ENCODE measurements at regions not wholly inside any gene's neighbourhood (a gene's known extent, or its start where the extent isn't known, plus 50 kb on each side); places are given as distances from the start of the nearest gene placed in this dataset.

DNA sequence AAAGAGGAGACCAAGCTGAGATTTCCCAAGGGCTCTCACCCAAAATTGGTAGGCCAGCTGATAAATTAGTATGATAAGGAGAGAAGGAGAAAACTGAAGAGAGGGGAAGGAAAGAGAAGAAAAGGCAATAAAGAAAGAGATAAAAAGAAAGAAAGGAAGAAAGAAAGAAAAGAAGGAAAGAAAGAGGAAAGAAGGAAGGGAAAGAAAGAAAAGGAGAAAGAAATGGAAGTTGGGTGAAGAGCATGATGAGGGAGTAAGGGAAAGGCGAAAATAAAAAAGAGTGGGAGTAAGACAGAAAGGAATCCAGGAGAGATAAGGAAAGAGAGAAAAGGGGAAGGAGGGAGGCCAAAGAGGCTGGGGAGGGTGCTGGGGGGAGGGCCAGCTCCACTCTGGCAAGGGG is 95.4 kb downstream of the MRM1 start:
- Histone ChIP-seq H3K36me3 (ENCODE audit: control insufficient read depth, insufficient read depth, low read length) (no peaks in the 10 kb centered on the region), H3K9me3 (ENCODE audit: control insufficient read depth, insufficient read depth, low read length) (no peaks in the 10 kb centered on the region)

GRCh38 chr17:36697903-36698530 is 96.6 kb downstream of the MRM1 start:
- peaks cover 19% of the 10 kb centered on the region for H3K27me3 ChIP-seq (ENCODE audit: control insufficient read depth, insufficient read depth, low read length)
- H3K4me1 ChIP-seq (ENCODE audit: control insufficient read depth, insufficient read depth, low read length): peaks cover 2% of the 10 kb centered on the region
- H3K4me3 ChIP-seq (ENCODE audit: low read depth, low read length): no peak overlapping the region
- H3K36me3 ChIP-seq (ENCODE audit: control insufficient read depth, insufficient read depth, low read length): no peaks in the 10 kb centered on the region
- H3K9ac ChIP-seq (ENCODE audit: low read depth, low read length): no peak overlapping the region
- H3K9me3 ChIP-seq (ENCODE audit: control insufficient read depth, insufficient read depth, low read length): no peaks in the 10 kb centered on the region

More for the DNA sequence above, 95.4 kb downstream of the MRM1 start:
- Histone ChIP-seq H3K27me3 (ENCODE audit: control insufficient read depth, insufficient read depth, low read length) (peaks cover 15% of the 10 kb centered on the region), H3K4me1 (ENCODE audit: control insufficient read depth, insufficient read depth, low read length) (peaks cover 5% of the 10 kb centered on the region), H3K4me3 (ENCODE audit: low read depth, low read length) (no peak overlapping the region), H3K9ac (ENCODE audit: low read depth, low read length) (no peak overlapping the region)

GRCh38 chr17:36701429-36702099 is 100.2 kb downstream of the MRM1 start:
- no peak overlapping the region for H3K4me3 ChIP-seq (ENCODE audit: low read depth, low read length)
- H3K4me1 ChIP-seq (ENCODE audit: control insufficient read depth, insufficient read depth, low read length): no peaks in the 10 kb centered on the region
- no peak overlapping the region for H3K9ac ChIP-seq (ENCODE audit: low read depth, low read length)
- H3K9me3 ChIP-seq (ENCODE audit: control insufficient read depth, insufficient read depth, low read length): no peaks in the 10 kb centered on the region
- no peaks in the 10 kb centered on the region for H3K36me3 ChIP-seq (ENCODE audit: control insufficient read depth, insufficient read depth, low read length)
- H3K27me3 ChIP-seq (ENCODE audit: control insufficient read depth, insufficient read depth, low read length): peaks cover 37% of the 10 kb centered on the region

- no peak overlapping the region for H3K4me3 ChIP-seq (ENCODE audit: low read depth, low read length)
- H3K36me3 ChIP-seq (ENCODE audit: control insufficient read depth, insufficient read depth, low read length): no peaks in the 10 kb centered on the region
These were observed 101.3 kb downstream of the MRM1 start for GRCh38 chr17:36702636-36703035.

GRCh38 chr17:36703860-36704266 is 102.5 kb downstream of the MRM1 start:
- Histone ChIP-seq H3K9me3 (ENCODE audit: control insufficient read depth, insufficient read depth, low read length) (no peaks in the 10 kb centered on the region), H3K4me3 (ENCODE audit: low read depth, low read length) (peak overlapping the region; percentile 39), H3K9ac (ENCODE audit: low read depth, low read length) (no peak overlapping the region), H3K36me3 (ENCODE audit: control insufficient read depth, insufficient read depth, low read length) (no peaks in the 10 kb centered on the region), H3K27me3 (ENCODE audit: control insufficient read depth, insufficient read depth, low read length) (peaks cover 37% of the 10 kb centered on the region), H3K4me1 (ENCODE audit: control insufficient read depth, insufficient read depth, low read length) (no peaks in the 10 kb centered on the region)

More at GRCh38 chr17:36702636-36703035, 101.3 kb downstream of the MRM1 start:
- H3K9me3 ChIP-seq (ENCODE audit: control insufficient read depth, insufficient read depth, low read length): no peaks in the 10 kb centered on the region
- H3K4me1 ChIP-seq (ENCODE audit: control insufficient read depth, insufficient read depth, low read length): no peaks in the 10 kb centered on the region
- H3K27me3 ChIP-seq (ENCODE audit: control insufficient read depth, insufficient read depth, low read length): peaks cover 37% of the 10 kb centered on the region
- H3K9ac ChIP-seq (ENCODE audit: low read depth, low read length): no peak overlapping the region

GRCh38 chr17:36705283-36705795 is 104.0 kb downstream of the MRM1 start:
- Histone ChIP-seq H3K4me3 (ENCODE audit: low read depth, low read length) (no peak overlapping the region), H3K36me3 (ENCODE audit: control insufficient read depth, insufficient read depth, low read length) (no peaks in the 10 kb centered on the region), H3K9ac (ENCODE audit: low read depth, low read length) (no peak overlapping the region), H3K9me3 (ENCODE audit: control insufficient read depth, insufficient read depth, low read length) (no peaks in the 10 kb centered on the region), H3K27me3 (ENCODE audit: control insufficient read depth, insufficient read depth, low read length) (peaks cover 32% of the 10 kb centered on the region), H3K4me1 (ENCODE audit: control insufficient read depth, insufficient read depth, low read length) (no peaks in the 10 kb centered on the region)

GRCh38 chr17:36705874-36706731 is 104.7 kb downstream of the MRM1 start:
- peaks cover 4% of the 10 kb centered on the region for H3K4me1 ChIP-seq (ENCODE audit: control insufficient read depth, insufficient read depth, low read length)
- no peak overlapping the region for H3K9ac ChIP-seq (ENCODE audit: low read depth, low read length)
- no peak overlapping the region for H3K4me3 ChIP-seq (ENCODE audit: low read depth, low read length)
- H3K9me3 ChIP-seq (ENCODE audit: control insufficient read depth, insufficient read depth, low read length): no peaks in the 10 kb centered on the region
- peaks cover 26% of the 10 kb centered on the region for H3K27me3 ChIP-seq (ENCODE audit: control insufficient read depth, insufficient read depth, low read length)
- H3K36me3 ChIP-seq (ENCODE audit: control insufficient read depth, insufficient read depth, low read length): no peaks in the 10 kb centered on the region

DNA sequence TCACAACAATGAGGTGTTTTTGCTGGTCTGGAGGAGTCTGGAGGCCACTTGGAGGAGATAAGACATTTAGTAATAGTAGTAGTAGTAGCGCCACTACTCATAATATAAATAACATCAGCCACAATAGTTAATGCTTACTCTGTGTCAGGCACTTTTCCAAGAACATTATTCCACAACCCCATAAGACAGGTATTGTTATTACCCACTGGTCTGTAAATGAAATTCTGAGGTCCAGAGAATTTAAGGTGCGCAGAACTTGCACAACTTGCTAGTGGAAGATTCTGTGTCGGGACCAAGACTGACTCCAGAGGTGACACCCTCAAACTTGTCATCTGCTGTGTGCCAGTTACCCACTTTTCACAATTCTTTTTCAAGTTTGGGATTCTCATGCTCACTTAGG is 106.5 kb downstream of the MRM1 start:
- H3K4me1 ChIP-seq (ENCODE audit: control insufficient read depth, insufficient read depth, low read length): peaks cover 4% of the 10 kb centered on the region
- H3K4me3 ChIP-seq (ENCODE audit: low read depth, low read length): no peak overlapping the region
- H3K9ac ChIP-seq (ENCODE audit: low read depth, low read length): no peak overlapping the region
- H3K36me3 ChIP-seq (ENCODE audit: control insufficient read depth, insufficient read depth, low read length): no peaks in the 10 kb centered on the region
- no peaks in the 10 kb centered on the region for H3K9me3 ChIP-seq (ENCODE audit: control insufficient read depth, insufficient read depth, low read length)
- H3K27me3 ChIP-seq (ENCODE audit: control insufficient read depth, insufficient read depth, low read length): peaks cover 18% of the 10 kb centered on the region

GRCh38 chr17:36714789-36715188 is 113.4 kb downstream of the MRM1 start:
- Histone ChIP-seq H3K4me1 (ENCODE audit: control insufficient read depth, insufficient read depth, low read length) (peaks cover 7% of the 10 kb centered on the region), H3K9ac (ENCODE audit: low read depth, low read length) (no peak overlapping the region), H3K27me3 (ENCODE audit: control insufficient read depth, insufficient read depth, low read length) (no peaks in the 10 kb centered on the region), H3K4me3 (ENCODE audit: low read depth, low read length) (no peak overlapping the region), H3K36me3 (ENCODE audit: control insufficient read depth, insufficient read depth, low read length) (no peaks in the 10 kb centered on the region), H3K9me3 (ENCODE audit: control insufficient read depth, insufficient read depth, low read length) (no peaks in the 10 kb centered on the region)

DNA sequence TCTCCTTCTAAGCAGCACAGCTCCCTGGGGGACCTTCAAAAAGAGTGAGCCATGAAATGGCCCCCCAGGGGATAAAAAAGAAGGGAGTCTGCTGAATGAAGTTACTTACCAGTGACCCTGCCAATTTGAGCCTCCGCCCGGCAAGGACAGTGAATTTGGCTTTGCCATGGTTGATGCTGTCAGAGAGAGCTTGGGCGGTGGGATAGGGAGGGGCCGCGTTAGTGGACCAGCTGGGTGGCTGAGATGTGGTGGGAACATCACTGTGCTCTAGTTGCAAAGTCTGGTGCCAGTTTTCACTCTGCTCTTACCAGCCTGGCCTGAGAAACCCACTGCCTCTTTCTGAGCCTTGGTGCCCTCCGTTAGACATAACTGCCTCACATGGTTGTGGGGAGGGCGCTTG is 114.6 kb downstream of the MRM1 start:
- Histone ChIP-seq H3K4me3 (ENCODE audit: low read depth, low read length) (no peak overlapping the region), H3K9me3 (ENCODE audit: control insufficient read depth, insufficient read depth, low read length) (no peaks in the 10 kb centered on the region)

DNA sequence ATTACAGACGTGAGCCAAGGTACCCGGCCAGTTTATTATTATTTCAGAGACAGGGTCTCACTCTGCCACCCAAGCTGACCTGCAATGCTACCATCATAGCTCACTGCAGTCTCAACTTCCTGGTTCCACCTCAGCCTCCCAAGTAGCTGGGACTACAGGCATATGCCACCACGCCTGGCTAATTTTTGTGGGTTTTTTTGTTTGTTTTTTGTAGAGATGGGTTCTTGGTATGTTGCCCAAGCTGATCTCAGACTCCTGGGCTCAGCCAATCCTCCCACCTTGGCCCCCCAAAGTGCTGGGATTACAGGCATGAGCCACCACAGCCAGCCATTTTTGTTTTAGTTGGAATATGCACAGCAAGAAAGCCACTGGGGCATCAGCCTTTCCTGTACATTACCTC is 115.7 kb downstream of the MRM1 start:
- no peak overlapping the region for H3K9ac ChIP-seq (ENCODE audit: low read depth, low read length)
- H3K4me1 ChIP-seq (ENCODE audit: control insufficient read depth, insufficient read depth, low read length): peaks cover 7% of the 10 kb centered on the region
- H3K4me3 ChIP-seq (ENCODE audit: low read depth, low read length): no peak overlapping the region
- no peaks in the 10 kb centered on the region for H3K9me3 ChIP-seq (ENCODE audit: control insufficient read depth, insufficient read depth, low read length)
- H3K27me3 ChIP-seq (ENCODE audit: control insufficient read depth, insufficient read depth, low read length): no peaks in the 10 kb centered on the region
- H3K36me3 ChIP-seq (ENCODE audit: control insufficient read depth, insufficient read depth, low read length): no peaks in the 10 kb centered on the region

More for the DNA sequence above, 114.6 kb downstream of the MRM1 start:
- H3K27me3 ChIP-seq (ENCODE audit: control insufficient read depth, insufficient read depth, low read length): no peaks in the 10 kb centered on the region
- no peaks in the 10 kb centered on the region for H3K36me3 ChIP-seq (ENCODE audit: control insufficient read depth, insufficient read depth, low read length)
- H3K4me1 ChIP-seq (ENCODE audit: control insufficient read depth, insufficient read depth, low read length): peaks cover 3% of the 10 kb centered on the region
- no peak overlapping the region for H3K9ac ChIP-seq (ENCODE audit: low read depth, low read length)

Measured in iPS-15b (cell line).